Epithelial cell of prostate (primary cell): ENCODE measurements at regions not wholly inside any gene's neighbourhood (a gene's known extent, or its start where the extent isn't known, plus 50 kb on each side); places are given as distances from the start of the nearest gene placed in this dataset.

Source experiments
- DNase-seq: peaks from one replicate; pipeline ENCODE4 v3.0.0-alpha.2; 2011; ENCODE audit warnings: low read depth, low spot score
- H3K27ac ChIP-seq: fragments of 450-650 bp; 2 replicates; pipeline ENCODE4 v1.5.1; 2017; ENCODE audit warnings: mild to moderate bottlenecking

GRCh38 chr2:148567716-148568115, 76.8 kb upstream of the EPC2 start:
- DNase-seq, result no peak
- H3K27ac ChIP-seq, result no peak overlapping the region

DNA sequence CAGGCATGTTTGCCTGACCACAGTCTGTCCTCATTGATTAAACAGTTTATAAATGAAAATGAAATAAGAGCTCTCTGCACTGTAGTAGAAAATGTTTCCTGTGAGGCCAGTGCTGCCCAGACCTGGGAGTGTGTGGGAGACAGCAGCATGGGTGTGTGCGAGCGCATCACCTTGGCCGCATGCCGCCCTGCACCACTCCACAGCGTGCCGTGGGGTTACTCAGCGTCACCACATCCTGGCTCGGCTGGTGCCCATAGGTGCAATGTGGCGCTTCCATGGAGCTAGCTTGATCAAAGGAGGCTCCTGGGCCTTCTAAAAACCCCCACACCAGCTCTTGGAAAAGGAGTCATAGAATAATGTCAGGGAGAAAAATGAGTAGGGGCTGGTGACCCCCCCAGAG, 76.0 kb upstream of the EPC2 start:
- H3K27ac ChIP-seq, result no peak overlapping the region
- DNase-seq, result no peak

DNA sequence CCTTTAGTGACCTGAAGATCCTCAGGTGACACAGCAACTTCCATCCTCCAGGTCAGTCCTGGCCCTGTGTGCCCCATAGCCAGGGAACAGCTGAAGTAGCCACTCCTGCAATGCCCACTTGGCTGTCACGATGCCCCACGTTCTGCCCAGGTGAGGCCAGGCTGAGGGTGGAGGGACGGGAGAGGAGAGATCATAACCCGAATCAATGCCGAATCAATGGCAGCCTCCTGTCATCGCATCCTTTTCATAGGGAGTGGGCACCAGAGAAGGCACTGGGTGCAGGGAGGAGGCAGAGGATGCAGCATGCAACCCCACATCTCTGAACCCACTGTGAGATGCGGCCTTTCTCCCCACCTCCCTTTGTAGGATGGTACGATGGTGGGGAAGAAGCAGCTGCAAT, 75.3 kb upstream of the EPC2 start:
- H3K27ac ChIP-seq, result no peak overlapping the region
- DNase-seq, result no peak

DNA sequence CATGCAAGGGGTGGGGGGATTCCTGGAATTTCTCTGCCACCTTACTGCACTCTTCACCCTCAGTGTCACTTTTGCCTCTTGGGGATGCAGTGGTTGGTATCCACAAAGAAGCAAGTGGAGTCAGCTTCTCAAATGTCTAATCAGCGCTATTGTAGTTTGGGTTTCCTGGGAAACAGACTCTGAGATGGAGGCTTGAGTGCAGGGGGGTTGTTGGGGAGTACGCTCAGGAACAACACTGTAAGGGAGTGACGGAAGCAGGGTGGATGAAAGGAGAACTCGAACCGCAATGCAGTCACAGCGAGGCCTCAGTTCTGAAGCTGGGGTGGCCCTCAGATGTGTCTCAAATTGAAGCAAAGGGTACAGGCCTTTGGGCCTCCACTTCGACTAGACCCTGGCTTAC, 73.6 kb upstream of the EPC2 start:
- DNase-seq, result no peak
- H3K27ac ChIP-seq, result no peak overlapping the region

GRCh38 chr2:148577845-148578492, 66.6 kb upstream of the EPC2 start:
- H3K27ac ChIP-seq, result no peak overlapping the region
- no peak for DNase-seq

GRCh38 chr2:148578493-148578884, 66.1 kb upstream of the EPC2 start:
- H3K27ac ChIP-seq, result no peak overlapping the region
- DNase-seq, result no peak

DNA sequence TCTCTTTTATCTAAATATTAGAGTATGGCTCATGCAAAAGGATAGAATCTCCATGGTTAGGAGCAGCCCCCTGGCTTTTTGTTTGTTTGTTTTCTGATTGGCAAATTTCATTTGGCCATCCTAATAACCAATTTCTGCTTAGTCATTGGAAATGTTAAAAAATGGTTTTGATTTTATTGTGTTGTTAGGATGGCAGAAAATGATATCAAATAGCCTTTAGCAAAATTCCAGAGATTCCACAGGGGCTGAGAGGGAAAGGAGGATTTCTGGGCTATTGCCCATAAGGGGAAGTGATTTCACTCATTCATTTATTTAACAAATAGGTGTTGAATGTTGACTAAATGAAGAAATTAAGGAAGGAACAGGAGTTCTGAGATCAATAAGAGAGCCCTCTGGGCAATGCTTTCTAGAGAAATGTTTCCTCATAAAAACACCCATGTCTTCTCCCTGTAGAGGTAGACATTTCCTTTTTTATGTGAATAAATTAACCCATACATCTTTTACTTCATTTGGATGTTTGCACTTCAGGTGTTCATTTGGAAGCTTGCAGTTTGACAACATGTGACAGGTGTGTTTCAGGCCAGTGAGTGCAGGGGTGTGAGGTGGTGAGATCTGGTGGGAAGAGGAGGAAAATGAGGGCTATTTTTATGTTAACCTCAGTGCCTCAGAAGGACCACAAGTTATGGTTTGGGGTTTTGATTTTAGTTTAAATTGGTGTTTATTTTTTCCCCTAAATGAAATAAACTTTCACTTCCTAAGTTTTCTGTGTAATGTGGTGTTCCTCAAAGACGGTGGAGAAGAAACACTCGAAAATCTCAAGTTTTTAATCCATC, 61.7 kb upstream of the EPC2 start:
- no peak for DNase-seq
- no peak overlapping the region for H3K27ac ChIP-seq

- no peak overlapping the region for H3K27ac ChIP-seq
- DNase-seq, result no peak
Measured at GRCh38 chr2:148585696-148586095, 58.9 kb upstream of the EPC2 start.

DNA sequence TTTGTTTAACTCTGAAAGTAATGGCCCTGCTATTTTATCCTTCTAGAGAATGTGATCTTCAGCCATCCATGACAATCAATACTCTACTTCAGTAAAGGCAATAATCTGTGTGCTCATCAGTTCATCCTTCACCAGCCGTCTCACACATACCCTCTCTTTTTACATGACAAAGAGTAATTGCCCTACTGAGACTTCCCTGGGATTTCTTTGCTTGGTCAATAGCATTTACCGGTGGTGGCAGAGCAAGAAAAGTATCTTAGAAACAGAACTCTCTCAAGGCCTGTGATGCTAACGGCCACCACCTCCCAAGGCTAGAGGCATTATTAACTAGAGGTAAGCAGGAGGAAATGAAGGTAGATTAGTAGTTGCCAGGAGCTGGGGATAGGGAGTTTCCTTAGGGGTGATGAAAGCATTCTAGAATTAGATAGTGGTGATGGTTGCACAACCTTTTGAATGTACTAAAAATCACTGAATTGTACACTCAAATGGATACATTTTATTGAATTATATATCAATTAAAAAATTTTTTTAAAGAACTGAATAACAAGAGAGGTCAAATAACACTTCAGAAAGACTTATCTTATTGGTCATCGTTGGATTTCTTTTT, 57.9 kb upstream of the EPC2 start:
- no peak for DNase-seq
- no peak overlapping the region for H3K27ac ChIP-seq

- H3K27ac ChIP-seq, result no peak overlapping the region
- DNase-seq, result no peak
Measured at GRCh38 chr2:148590612-148591011, 53.9 kb upstream of the EPC2 start.

DNA sequence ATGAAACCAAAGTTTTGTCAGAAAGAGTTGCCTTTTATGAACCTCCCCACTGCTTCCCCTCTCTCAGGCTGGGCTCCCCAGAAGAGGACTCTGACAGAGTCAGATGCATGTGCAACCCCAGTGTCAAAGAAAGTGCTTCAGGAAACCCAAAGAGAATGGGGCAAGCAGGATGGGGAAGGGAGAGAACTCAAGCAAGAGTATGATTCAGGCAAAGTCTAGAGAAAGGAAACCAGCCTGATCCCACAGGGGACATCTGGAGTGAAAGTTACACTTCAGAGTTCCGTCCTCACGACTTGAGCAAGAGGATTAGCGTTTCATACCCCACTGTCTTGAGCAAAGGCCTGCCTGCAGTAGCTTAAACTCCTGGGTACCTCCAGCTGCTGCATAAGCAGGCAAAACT, 51.8 kb upstream of the EPC2 start:
- DNase-seq, result no peak
- H3K27ac ChIP-seq, result no peak overlapping the region

DNA sequence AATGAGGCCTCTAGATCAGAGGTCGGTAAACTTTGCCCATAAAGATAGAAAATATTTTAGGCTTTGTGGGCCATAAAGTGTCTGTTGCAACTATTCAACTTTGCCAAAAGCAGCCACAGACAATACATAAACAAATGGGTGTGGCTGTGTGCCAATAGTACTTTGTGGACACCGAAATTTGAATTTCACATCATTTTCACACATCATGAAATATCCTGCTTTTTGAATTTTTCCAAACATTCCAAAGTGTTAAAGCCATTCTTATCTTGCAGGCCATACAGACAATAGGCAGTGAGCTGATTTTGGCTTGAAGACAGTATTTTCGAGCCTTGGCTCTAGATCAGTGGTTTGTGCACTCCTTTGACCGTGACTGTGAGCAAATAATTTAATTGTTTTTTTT, 51.1 kb upstream of the EPC2 start:
- no peak for DNase-seq

GRCh38 chr2:148594216-148594615, 50.3 kb upstream of the EPC2 start:
- H3K27ac ChIP-seq, result peak overlapping the region; percentile 56
- peak; percentile 76 for DNase-seq

More for the DNA sequence above, 51.1 kb upstream of the EPC2 start:
- H3K27ac ChIP-seq, result peak overlapping the region; percentile 56
